HL-60 (cell line): ENCODE measurements at regions not wholly inside any gene's neighbourhood (a gene's known extent, or its start where the extent isn't known, plus 50 kb on each side); places are given as distances from the start of the nearest gene placed in this dataset.

Source experiments
- DNase-seq, 2 experiments: peaks; one replicate each; pipeline ENCODE4 v3.0.0-alpha.2; 2010 to 2020; ENCODE audit warnings: low read depth in 1 of 2, low spot score in 1 of 2
- H3K27ac ChIP-seq: fragments of 250-450 bp; sonication (Bioruptor Pico); replicated peaks from 2 replicates; pipeline ENCODE4 v1.5.1; 2020; ENCODE audit warnings: mild to moderate bottlenecking, moderate library complexity
- H3K27me3 ChIP-seq: fragments of 250-450 bp; sonication (Bioruptor Pico); 2 replicates; pipeline ENCODE4 v1.5.1; 2021; ENCODE audit warnings: mild to moderate bottlenecking, moderate library complexity; ENCODE audit not compliant: insufficient read depth, poor library complexity, severe bottlenecking
- H3K4me3 ChIP-seq: replicated peaks from 2 replicates; pipeline ENCODE4 v1.5.1; 2011; ENCODE audit warnings: mild to moderate bottlenecking, control low read depth, low read length; ENCODE audit not compliant: insufficient read depth
- CTCF ChIP-seq: IDR thresholded peaks from one replicate; pipeline ENCODE4 v1.5.1; 2011; ENCODE audit warnings: low read length, control low read depth, inconsistent platforms; ENCODE audit not compliant: insufficient read depth
- GABPA ChIP-seq: IDR thresholded peaks from 2 replicates; pipeline ENCODE4 v1.6.1; 2012; ENCODE audit warnings: low read depth
- POLR2AphosphoS5 ChIP-seq: IDR thresholded peaks from 2 replicates; pipeline ENCODE4 v1.6.1; 2012; ENCODE audit warnings: low read depth
- REST ChIP-seq: IDR thresholded peaks from 2 replicates; pipeline ENCODE4 v1.6.1; 2012; ENCODE audit warnings: low read depth; ENCODE audit not compliant: insufficient replicate concordance
- SPI1 ChIP-seq: IDR thresholded peaks from 2 replicates; pipeline ENCODE4 v1.6.1; 2012; ENCODE audit warnings: low read depth, mild to moderate bottlenecking, borderline replicate concordance

- TF ChIP-seq REST (no peak), CTCF (no peak), GABPA (no peak), SPI1 (no peak), POLR2AphosphoS5 (no peak)
- Histone ChIP-seq H3K27me3 (no peaks in the 10 kb centered on the region), H3K27ac (no peak overlapping the region), H3K4me3 (no peak overlapping the region)
- DNase-seq, result no peak
Observed at GRCh38 chr2:57849843-57850242, 196.8 kb upstream of the VRK2 start.

- DNase-seq, result no peak
- Histone ChIP-seq H3K27me3 (no peaks in the 10 kb centered on the region), H3K27ac (no peak overlapping the region), H3K4me3 (no peak overlapping the region)
- TF ChIP-seq SPI1 (no peak), CTCF (no peak), POLR2AphosphoS5 (no peak), GABPA (no peak)
Observed at GRCh38 chr2:57850415-57851130, 196.0 kb upstream of the VRK2 start.

- Histone ChIP-seq H3K27me3 (no peaks in the 10 kb centered on the region), H3K27ac (no peak overlapping the region), H3K4me3 (no peak overlapping the region)
- DNase-seq, result no peak
- no peak for TF ChIP-seq GABPA
- TF ChIP-seq REST, result no peak
- no peak for TF ChIP-seq POLR2AphosphoS5
Observed at GRCh38 chr2:57855212-57855611, 191.4 kb upstream of the VRK2 start.

GRCh38 chr2:57859755-57860154, 186.9 kb upstream of the VRK2 start:
- Histone ChIP-seq H3K27me3 (no peaks in the 10 kb centered on the region), H3K27ac (no peak overlapping the region), H3K4me3 (no peak overlapping the region)
- DNase-seq, result no peak
- TF ChIP-seq CTCF, result no peak
- no peak for TF ChIP-seq REST
- TF ChIP-seq GABPA, result no peak
- no peak for TF ChIP-seq SPI1
- TF ChIP-seq POLR2AphosphoS5, result no peak
